Mesodermal cell (in vitro differentiated cells): ENCODE measurements at regions not wholly inside any gene's neighbourhood (a gene's known extent, or its start where the extent isn't known, plus 50 kb on each side); places are given as distances from the start of the nearest gene placed in this dataset.

Experiments used
- H3K27ac ChIP-seq: 2 replicates; pipeline ENCODE4 v1.7.0; 2013; ENCODE audit warnings: mild to moderate bottlenecking, low read depth, low read length, moderate library complexity; ENCODE audit not compliant: severe bottlenecking
- H3K36me3 ChIP-seq: 2 replicates; pipeline ENCODE4 v1.7.1; 2013; ENCODE audit warnings: mild to moderate bottlenecking, low read length, moderate library complexity; ENCODE audit not compliant: control insufficient read depth, insufficient read depth
- H3K4me1 ChIP-seq: one replicate; pipeline ENCODE4 v1.7.1; 2013; ENCODE audit warnings: mild to moderate bottlenecking, low read length; ENCODE audit not compliant: insufficient read depth, control insufficient read depth, poor library complexity, severe bottlenecking
- H3K4me3 ChIP-seq: 2 replicates; pipeline ENCODE4 v1.7.0; 2013; ENCODE audit warnings: low read length, control low read depth, mild to moderate bottlenecking; ENCODE audit not compliant: insufficient read depth, poor library complexity, severe bottlenecking; ENCODE audit errors: extremely low read depth
- H3K9me3 ChIP-seq: 2 replicates; pipeline ENCODE4 v1.7.1; 2013; ENCODE audit warnings: mild to moderate bottlenecking, low read length, moderate library complexity; ENCODE audit not compliant: control insufficient read depth
- WGBS, 2 experiments: methylation state at CpG; one replicate each; pipeline ENCODE4 v1.1.5; 2013; ENCODE audit warnings: missing lambda C conversion rate in 2 of 2; ENCODE audit not compliant: insufficient coverage in 2 of 2; 5-methylcytosine and 5-hydroxymethylcytosine counted together

- no peaks in the 10 kb centered on the region for H3K9me3 ChIP-seq
- WGBS, 2 experiments, result 90 to 93% methylated on average over 16 to 18 of the region's 18 CpGs
- H3K4me3 ChIP-seq, result no peak overlapping the region
- no peaks in the 10 kb centered on the region for H3K4me1 ChIP-seq
- no peak overlapping the region for H3K27ac ChIP-seq
- H3K36me3 ChIP-seq, result no peaks in the 10 kb centered on the region
Measured at GRCh38 chr11:134913391-134913790, 501.3 kb upstream of the B3GAT1 start.

- H3K27ac ChIP-seq, result no peak overlapping the region
- 86 to 89% methylated on average over 4 to 7 of the region's 9 CpGs for WGBS, 2 experiments
- H3K36me3 ChIP-seq, result no peaks in the 10 kb centered on the region
- H3K9me3 ChIP-seq, result no peaks in the 10 kb centered on the region
- H3K4me1 ChIP-seq, result no peaks in the 10 kb centered on the region
- H3K4me3 ChIP-seq, result no peak overlapping the region
Measured at GRCh38 chr11:134911514-134912180, 499.6 kb upstream of the B3GAT1 start.

GRCh38 chr11:134908583-134908982, 496.5 kb upstream of the B3GAT1 start:
- Histone ChIP-seq H3K9me3 (no peaks in the 10 kb centered on the region), H3K4me3 (no peak overlapping the region), H3K27ac (no peak overlapping the region), H3K36me3 (no peaks in the 10 kb centered on the region), H3K4me1 (no peaks in the 10 kb centered on the region)
- 88 to 100% methylated on average over 1 to 2 of the region's 5 CpGs for WGBS, 2 experiments

GRCh38 chr11:134907636-134908035, 495.6 kb upstream of the B3GAT1 start:
- Histone ChIP-seq H3K36me3 (no peaks in the 10 kb centered on the region), H3K4me1 (no peaks in the 10 kb centered on the region), H3K9me3 (no peaks in the 10 kb centered on the region), H3K4me3 (no peak overlapping the region), H3K27ac (no peak overlapping the region)
- 95 to 100% methylated on average over 4 to 5 of the region's 5 CpGs for WGBS, 2 experiments

- H3K27ac ChIP-seq, result no peak overlapping the region
- H3K36me3 ChIP-seq, result no peaks in the 10 kb centered on the region
- H3K4me3 ChIP-seq, result no peak overlapping the region
- H3K4me1 ChIP-seq, result no peaks in the 10 kb centered on the region
- no peaks in the 10 kb centered on the region for H3K9me3 ChIP-seq
- 88 to 91% methylated on average over 17 to 19 of the region's 19 CpGs for WGBS, 2 experiments
Measured at GRCh38 chr11:134906356-134906955, 494.4 kb upstream of the B3GAT1 start.

GRCh38 chr11:134905928-134906327, 493.9 kb upstream of the B3GAT1 start:
- no peak overlapping the region for H3K27ac ChIP-seq
- H3K36me3 ChIP-seq, result no peaks in the 10 kb centered on the region
- no peaks in the 10 kb centered on the region for H3K9me3 ChIP-seq
- 88 to 90% methylated on average over 12 to 13 of the region's 14 CpGs for WGBS, 2 experiments
- H3K4me3 ChIP-seq, result no peak overlapping the region
- no peaks in the 10 kb centered on the region for H3K4me1 ChIP-seq

- Histone ChIP-seq H3K36me3 (no peaks in the 10 kb centered on the region), H3K4me3 (no peak overlapping the region), H3K9me3 (no peaks in the 10 kb centered on the region), H3K27ac (no peak overlapping the region), H3K4me1 (no peaks in the 10 kb centered on the region)
- WGBS, 2 experiments, result 88 to 100% methylated on average over 2 of the region's 2 CpGs
Measured at GRCh38 chr11:134905517-134905916, 493.5 kb upstream of the B3GAT1 start.

- H3K4me1 ChIP-seq, result no peaks in the 10 kb centered on the region
- no peaks in the 10 kb centered on the region for H3K9me3 ChIP-seq
- no peak overlapping the region for H3K27ac ChIP-seq
- WGBS, 2 experiments, result 80 to 93% methylated on average over 1 to 3 of the region's 8 CpGs
- no peak overlapping the region for H3K4me3 ChIP-seq
- no peaks in the 10 kb centered on the region for H3K36me3 ChIP-seq
Measured at GRCh38 chr11:134904103-134904790, 492.2 kb upstream of the B3GAT1 start.

GRCh38 chr11:134901955-134902918, 490.2 kb upstream of the B3GAT1 start:
- Histone ChIP-seq H3K9me3 (no peaks in the 10 kb centered on the region), H3K27ac (no peak overlapping the region), H3K4me3 (no peak overlapping the region), H3K36me3 (no peaks in the 10 kb centered on the region), H3K4me1 (no peaks in the 10 kb centered on the region)
- WGBS, 2 experiments, result 95 to 100% methylated on average over 3 of the region's 9 CpGs

GRCh38 chr11:134901542-134901941, 489.5 kb upstream of the B3GAT1 start:
- no peaks in the 10 kb centered on the region for H3K9me3 ChIP-seq
- H3K4me1 ChIP-seq, result no peaks in the 10 kb centered on the region
- WGBS, 2 experiments, result 62 to 72% methylated on average over 7 of the region's 7 CpGs
- H3K36me3 ChIP-seq, result no peaks in the 10 kb centered on the region
- H3K27ac ChIP-seq, result no peak overlapping the region
- no peak overlapping the region for H3K4me3 ChIP-seq
